GM12878 (cell line): ENCODE measurements at regions not wholly inside any gene's neighbourhood (a gene's known extent, or its start where the extent isn't known, plus 50 kb on each side); places are given as distances from the start of the nearest gene placed in this dataset.

Source experiments
- ATAC-seq: fragments of 200-7000 bp; cut with Tn5 transposase; 3 replicates; pipeline ENCODE4 v1.9.1; 2020; ENCODE audit warnings: mild to moderate bottlenecking, moderate library complexity
- BruUV-seq: library from RNA; stranded (reverse); fragments of 400-500 nt; replicated peaks from 2 replicates; lab custom pipeline; 2021; lab: Mats Ljungman, UMichigan
- CTCF ChIA-PET: fragments of 300-600 bp; sonication (Branson Sonifier 250); formaldehyde crosslinking; extraction: SDS; loops from one replicate; lab custom pipeline; 2021; ENCODE audit warnings: inconsistent platforms; lab: Yijun Ruan, JAX
- POLR2A ChIA-PET: fragments of 350-600 bp; formaldehyde crosslinking; extraction: SDS; loops from one replicate; lab custom pipeline; 2021; ENCODE audit warnings: inconsistent platforms; lab: Charles Lee
- RAD21 ChIA-PET: fragments of 300-600 bp; sonication (Branson Sonifier 250); formaldehyde crosslinking; loops from one replicate; lab custom pipeline; 2023; ENCODE audit warnings: antibody characterized with exemption; ENCODE audit not compliant: unreplicated experiment; lab: Charles Lee
- SMC1A ChIA-PET: fragments of 300-600 bp; sonication (Branson Sonifier 250); formaldehyde crosslinking; loops from one replicate; lab custom pipeline; 2023; ENCODE audit not compliant: unreplicated experiment, uncharacterized antibody; lab: Charles Lee
- DNase-seq: peaks from one replicate; pipeline ENCODE4 v3.0.0-alpha.2; 2011; ENCODE audit warnings: low read depth, low spot score
- FAIRE-seq: peaks from 3 replicates; lab custom pipeline; 2011; peaks lifted over from hg19 to GRCh38; lab: Jason Lieb, UNC
- H2AFZ ChIP-seq: 2 replicates; pipeline ENCODE4 v1.6.0; 2011; ENCODE audit warnings: low read depth, low read length, control low read depth; ENCODE audit not compliant: control insufficient read depth
- H3K27ac ChIP-seq: 2 replicates; pipeline ENCODE4 v1.5.1; 2011; ENCODE audit warnings: control low read depth; ENCODE audit not compliant: control insufficient read depth, insufficient read depth
- H3K27me3 ChIP-seq, 2 experiments: replicated peaks in 1 of 2; 2 replicates each; pipeline versions ENCODE4 v1.6.0 to v1.6.1; 2011; ENCODE audit warnings: low read length in 1 of 2; ENCODE audit not compliant: control insufficient read depth in 2 of 2, insufficient read depth in 2 of 2
- H3K36me3 ChIP-seq, 2 experiments: 2 replicates each; pipeline ENCODE4 v1.5.1; 2011; ENCODE audit warnings: low read length in 1 of 2; ENCODE audit not compliant: control insufficient read depth in 2 of 2, insufficient read depth in 2 of 2
- H3K4me1 ChIP-seq: 2 replicates; pipeline ENCODE4 v1.6.1; 2011; ENCODE audit warnings: mild to moderate bottlenecking, low read length, moderate library complexity, mixed read lengths; ENCODE audit not compliant: control insufficient read depth, insufficient read depth
- H3K4me2 ChIP-seq: 2 replicates; pipeline ENCODE4 v1.6.0; 2011; ENCODE audit warnings: control low read depth; ENCODE audit not compliant: control insufficient read depth, insufficient read depth
- H3K4me3 ChIP-seq: fragments of 200-600 bp; sonication (generic); 2 replicates; pipeline ENCODE4 v1.5.1; 2016
- H3K79me2 ChIP-seq: 2 replicates; pipeline ENCODE4 v1.6.0; 2011; ENCODE audit warnings: low read length; ENCODE audit not compliant: control insufficient read depth, insufficient read depth
- H3K9ac ChIP-seq: 2 replicates; pipeline ENCODE4 v1.8.0; 2011; ENCODE audit warnings: low read length, control low read depth, mixed read lengths; ENCODE audit not compliant: control insufficient read depth, insufficient read depth
- H3K9me3 ChIP-seq: replicated peaks from 3 replicates; pipeline ENCODE4 v1.5.1; 2011; ENCODE audit warnings: mild to moderate bottlenecking, low read length; ENCODE audit not compliant: control insufficient read depth, insufficient read depth
- H4K20me1 ChIP-seq: 2 replicates; pipeline ENCODE4 v1.6.0; 2011; ENCODE audit not compliant: control insufficient read depth, insufficient read depth
- BCL11A ChIP-seq: IDR thresholded peaks from 2 replicates; pipeline ENCODE4 v1.6.1; 2011; ENCODE audit warnings: low read depth, low read length
- CEBPB ChIP-seq, 2 experiments: fragments of 150-350 bp in 1 of 2; IDR thresholded peaks; 2 replicates each; pipeline ENCODE4 v1.6.1; 2012 to 2014; ENCODE audit warnings: low read depth in 2 of 2, low read length in 2 of 2, borderline replicate concordance in 1 of 2, inconsistent platforms in 1 of 2
- CEBPZ ChIP-seq: fragments of 150-350 bp; IDR thresholded peaks from 2 replicates; pipeline ENCODE4 v1.6.1; 2016; ENCODE audit warnings: low read depth, low read length
- HCFC1 ChIP-seq: fragments of 150-350 bp; IDR thresholded peaks from 2 replicates; pipeline ENCODE4 v1.6.1; 2014; ENCODE audit warnings: low read length
- IKZF1 ChIP-seq: fragments of 450-650 bp; conservative IDR thresholded peaks from 2 replicates; pipeline ENCODE4 v1.6.1; 2017; ENCODE audit warnings: antibody characterized with exemption, mild to moderate bottlenecking
- IKZF2 ChIP-seq, 2 experiments: fragments of 450-650 bp; IDR thresholded peaks; 2 replicates each; pipeline ENCODE4 v1.6.1; 2017; ENCODE audit warnings: mild to moderate bottlenecking in 2 of 2, moderate library complexity in 2 of 2
- PAX8 ChIP-seq: fragments of 450-650 bp; IDR thresholded peaks from 2 replicates; pipeline ENCODE4 v1.6.1; 2017; ENCODE audit warnings: mild to moderate bottlenecking, moderate library complexity
- PRDM15 ChIP-seq: fragments of 450-650 bp; formaldehyde crosslinking; IDR thresholded peaks from 2 replicates; pipeline ENCODE4 v1.4.0; 2020; ENCODE audit warnings: mild to moderate bottlenecking, moderate library complexity
- SMC3 ChIP-seq: IDR thresholded peaks from 2 replicates; pipeline ENCODE4 v1.6.1; 2011; ENCODE audit warnings: low read length, improper control_type of control experiment, borderline replicate concordance
- SRF ChIP-seq, 2 experiments: IDR thresholded peaks; 2 replicates each; pipeline ENCODE4 v1.6.1; 2011; ENCODE audit warnings: low read depth in 2 of 2, low read length in 2 of 2, mild to moderate bottlenecking in 1 of 2, moderate library complexity in 1 of 2
- SUPT20H ChIP-seq: IDR thresholded peaks from 2 replicates; pipeline ENCODE4 v1.6.1; 2011; ENCODE audit warnings: low read depth, mild to moderate bottlenecking, low read length, moderate library complexity, borderline replicate concordance; ENCODE audit not compliant: control insufficient read depth
- ZBED1 ChIP-seq: IDR thresholded peaks from 2 replicates; pipeline ENCODE4 v1.6.1; 2016; ENCODE audit warnings: borderline replicate concordance
- ZBTB11 ChIP-seq: fragments of 450-650 bp; formaldehyde crosslinking; IDR thresholded peaks from 2 replicates; pipeline ENCODE4 v1.5.0; 2022; ENCODE audit warnings: mild to moderate bottlenecking, missing genetic modification characterization
- WGBS: methylation state at CpG from one replicate; pipeline ENCODE4 v1.1.6; 2016; ENCODE audit warnings: low lambda C conversion rate; ENCODE audit not compliant: insufficient replicate concordance, insufficient coverage; ENCODE audit errors: missing lambda C conversion rate; 5-methylcytosine and 5-hydroxymethylcytosine counted together
- in situ Hi-C: fragments of 300-500 bp; cut with MboI; formaldehyde crosslinking; loops from 9 replicates; pipeline ENCODE4 v1.14.3; 2018; ENCODE audit warnings: mixed read lengths
- intact Hi-C: fragments of 100-400 bp; cut with micrococcal nuclease; formaldehyde crosslinking; loops from one replicate; pipeline ENCODE4 v1.14.2; 2022; ENCODE audit not compliant: unreplicated experiment

- no peak for FAIRE-seq
- no peak for ATAC-seq
- Histone ChIP-seq H3K36me3 (no peaks in the 10 kb centered on the region), H3K27me3 (no peaks in the 10 kb centered on the region), H3K9ac (no peak overlapping the region), H4K20me1 (no peaks in the 10 kb centered on the region), H3K4me3 (no peak overlapping the region), H3K4me2 (no peak overlapping the region), H2AFZ (no peak overlapping the region), H3K79me2 (no peaks in the 10 kb centered on the region), H3K9me3 (no peaks in the 10 kb centered on the region), H3K27ac (no peak overlapping the region), H3K4me1 (no peaks in the 10 kb centered on the region)
- ChIA-PET SMC1A (interaction anchor here (1.1 to 3.8 kb wide), 3 partner anchors 15 to 250 kb away, joined by 4 to 17 read pairs (median 9); partner anchors contain the start of gene IVNS1ABP), RAD21 (interaction anchor here (1.3 kb wide), 2 partner anchors 9 to 28 kb away, joined by 3 to 6 read pairs; no protein-coding TSS in a partner anchor), POLR2A (no interaction called here), CTCF (interaction anchor here (0.6 to 5.8 kb wide), 4 partner anchors 28 to 763 kb away, joined by 3 to 25 read pairs (median 3); no protein-coding TSS in a partner anchor)
- intact Hi-C loops (no loop called here), in situ Hi-C loops (no loop called here)
- DNase-seq = no peak
- 25% methylated on average over 2 of the region's 2 CpGs for WGBS
- no TSS peak for BruUV-seq
- TF ChIP-seq SMC3 (no peak), SRF (IDR thresholded peaks at IDR 0.05; ENCODE audit: low read depth in 2 of 2, low read length in 2 of 2) (no peak), CEBPZ (no peak), HCFC1 (no peak), IKZF2 (IDR thresholded peaks at IDR 0.05) (no peak), ZBTB11 (no peak), ZBED1 (no peak), PAX8 (no peak), CEBPB (IDR thresholded peaks at IDR 0.05; ENCODE audit: borderline replicate concordance in 1 of 2, low read depth in 2 of 2, low read length in 2 of 2) (no peak), BCL11A (no peak), IKZF1 (no peak), PRDM15 (CRISPR knock-in tag) (no peak), SUPT20H (no peak)
Measured at GRCh38 chr1:185567440-185567839, 166.8 kb upstream of the HMCN1 start.
